Heart left ventricle (tissue), 16 donors: ENCODE measurements at regions not wholly inside any gene's neighbourhood (a gene's known extent, or its start where the extent isn't known, plus 50 kb on each side); places are given as distances from the start of the nearest gene placed in this dataset.

Experiments used
- ATAC-seq, 4 donors: fragments of 200-7000 bp; cut with Tn5 transposase; one replicate each; pipeline ENCODE4 v1.9.1; 2020 to 2022; ENCODE audit warnings: moderate library complexity in 4 of 4, mild to moderate bottlenecking in 3 of 4, moderate number of reproducible peaks in 1 of 4
- DNase-seq, 5 donors: peaks; one replicate each; pipeline ENCODE4 v3.0.0-alpha.2; 2020
- H3K27ac ChIP-seq, 12 donors: fragments of 200-600 bp; sonication (generic) in 4 of 12; one replicate each; pipeline versions ENCODE4 v1.5.0 to v1.8.0; 2016 to 2022; ENCODE audit warnings: mild to moderate bottlenecking in 2 of 12
- H3K27me3 ChIP-seq, 9 donors: fragments of 200-600 bp; sonication (generic) in 2 of 9; one replicate each; pipeline versions ENCODE4 v1.5.1 to v1.8.0; 2016 to 2022; ENCODE audit warnings: mild to moderate bottlenecking in 3 of 9
- H3K36me3 ChIP-seq, 9 donors: fragments of 200-600 bp; sonication (generic) in 2 of 9; one replicate each; pipeline versions ENCODE4 v1.5.0 to v1.8.0; 2018 to 2022; ENCODE audit warnings: mild to moderate bottlenecking in 2 of 9
- H3K4me1 ChIP-seq, 12 donors: fragments of 200-600 bp; sonication (generic) in 4 of 12; one replicate each; pipeline versions ENCODE4 v1.5.0 to v1.8.0; 2016 to 2022; ENCODE audit warnings: mild to moderate bottlenecking in 3 of 12
- H3K4me3 ChIP-seq, 12 donors: fragments of 200-600 bp; sonication (generic) in 4 of 12; one replicate each; pipeline versions ENCODE4 v1.5.0 to v1.8.0; 2017 to 2022; ENCODE audit warnings: mild to moderate bottlenecking in 9 of 12, moderate library complexity in 4 of 12
- H3K9me3 ChIP-seq, 12 donors: fragments of 200-600 bp; sonication (generic) in 4 of 12; one replicate each; pipeline versions ENCODE4 v1.5.0 to v1.8.0; 2016 to 2022; ENCODE audit warnings: mild to moderate bottlenecking in 1 of 12
- CTCF ChIP-seq, 12 donors: fragments of 200-600 bp; sonication (generic) in 4 of 12; IDR thresholded peaks; one replicate each; pipeline versions ENCODE4 v1.5.0 to v1.8.0; 2018 to 2022; ENCODE audit warnings: antibody characterized with exemption in 12 of 12, mild to moderate bottlenecking in 5 of 12
- POLR2A ChIP-seq, 2 donors: fragments of 450-650 bp; IDR thresholded peaks; one replicate each; pipeline ENCODE4 v1.6.1; 2017; ENCODE audit warnings: antibody characterized with exemption in 2 of 2, mild to moderate bottlenecking in 2 of 2, moderate library complexity in 2 of 2
- WGBS, 4 donors: extraction: QIAGEN DNeasy Blood & Tissue Kit in 2 of 4; methylation state at CpG; one replicate each; pipeline versions ENCODE4 v1.1.5 to v1.1.7; 2013 to 2018; 5-methylcytosine and 5-hydroxymethylcytosine counted together
- intact Hi-C, 10 donors: fragments of 100-400 bp; cut with DNase I; formaldehyde crosslinking; loops; one replicate each; pipeline versions ENCODE4 v1.11.1 to v1.14.2; 2022
- donor health status: ischemic (EF 13 %, LVEDD 7.1; RV severe dilation, severe dysfunction).
- donor health status: healthy with polysubstance abuse.
- donor health status: DM: no; HTN: yes; CAD: no.
- donor health status: DM: no; HTN: no; CAD: no.
- donor health status: ischemic (EF 25% LVEDD 6.9; RV normal size, moderate dysfunction).
- donor health status: ischemic (EF 25% LVEDD 5.7; RV mildly dilated, moderate dysfunction).
- donor health status: healthy.
- donor health status: DM: yes; HTN: yes; CAD: no.
- donor health status: ischemic (EF 35%, LVEDD 5.7; RV mildly dilated, moderate dysfunction).
- donor health status: nonischemic (EF 11% LVEDD 7.7; RV severe dilation, severe dysfunction).
- donor health status: DM: yes; HTN: yes; CAD: no.
- donor health status: PGD.
- donor health status: ischemic (EF 29% LVEDD 5.4; RV normal size, mild dysfunction).
- donor health status: nonischemic (EF 23%, LVEDD 6.1; RV moderate dilation, normal function).

DNA sequence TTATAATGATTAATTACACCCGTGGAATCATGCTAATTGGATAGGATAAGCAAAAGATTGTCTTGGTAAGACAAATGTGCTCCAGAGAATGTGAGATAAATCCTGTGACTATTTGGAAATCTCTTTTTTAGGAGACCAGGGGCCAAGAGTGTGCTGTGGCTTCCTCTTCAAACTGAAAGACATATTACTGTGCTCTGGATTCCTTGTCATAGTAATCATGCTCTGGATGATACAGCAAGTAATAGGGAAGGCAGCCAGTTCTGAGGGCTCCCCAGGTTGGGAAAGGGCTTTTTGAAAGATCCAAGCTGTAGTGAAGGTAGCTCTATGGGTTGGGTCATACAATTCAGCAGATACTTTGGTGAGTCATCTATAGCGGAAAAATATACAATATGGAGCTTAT, 600.5 kb downstream of the PCDH18 start:
- intact Hi-C loops = no loop called here
- Histone ChIP-seq H3K4me3 (no peak overlapping the region), H3K27ac (no peak overlapping the region), H3K36me3 (no peaks in the 10 kb centered on the region), H3K27me3 (no peaks in the 10 kb centered on the region), H3K9me3 (no peaks in the 10 kb centered on the region), H3K4me1 (no peaks in the 10 kb centered on the region)
- WGBS, 4 donors = 67 to 83% (median 77%) methylated on average over 2 of the region's 2 CpGs
- ATAC-seq = no peak
- TF ChIP-seq POLR2A (IDR thresholded peaks at IDR 0.05) = no peak
- TF ChIP-seq CTCF (IDR thresholded peaks at IDR 0.05) = no peak
- DNase-seq = no peak

DNA sequence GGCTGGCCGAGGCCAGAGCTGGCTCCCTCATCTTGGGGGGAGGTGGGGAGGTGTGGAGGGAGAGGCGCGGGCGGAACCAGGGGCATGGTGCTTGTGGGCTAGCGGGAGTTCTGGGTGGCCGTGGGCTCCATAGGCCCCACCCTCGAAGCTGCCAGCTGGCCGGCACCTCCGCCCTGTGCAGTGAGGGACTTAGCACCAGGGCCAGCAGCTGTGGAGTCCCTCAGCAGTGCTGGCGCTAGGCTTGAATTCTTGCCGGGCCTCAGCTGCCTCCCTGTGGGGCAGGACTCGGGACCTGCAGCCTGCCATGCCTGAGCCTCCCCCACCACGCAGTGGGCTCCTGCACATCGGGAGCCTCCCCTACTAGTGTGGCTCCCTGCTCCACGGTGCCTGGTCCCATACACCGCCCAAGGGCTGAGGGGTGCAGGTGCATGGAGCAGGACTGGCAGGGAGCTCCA, 603.3 kb downstream of the PCDH18 start:
- 89 to 93% (median 92%) methylated on average over 6 to 16 of the region's 16 CpGs for WGBS, 4 donors
- intact Hi-C loops = no loop called here
- Histone ChIP-seq H3K4me3 (no peak overlapping the region), H3K27me3 (no peaks in the 10 kb centered on the region), H3K9me3 (no peaks in the 10 kb centered on the region), H3K27ac (no peak overlapping the region), H3K36me3 (no peaks in the 10 kb centered on the region), H3K4me1 (no peaks in the 10 kb centered on the region)
- TF ChIP-seq POLR2A (IDR thresholded peaks at IDR 0.05) (no peak), CTCF (IDR thresholded peaks at IDR 0.05) (no peak)
- DNase-seq (no peak), ATAC-seq (peak in 1 of 4 donors; percentile 18)

GRCh38 chr4:136927172-136927571, 605.1 kb downstream of the PCDH18 start:
- DNase-seq = no peak

GRCh38 chr4:136925203-136925602, 607.1 kb downstream of the PCDH18 start:
- H3K4me1 ChIP-seq = no peaks in the 10 kb centered on the region
- H3K36me3 ChIP-seq = no peaks in the 10 kb centered on the region
- TF ChIP-seq POLR2A (IDR thresholded peaks at IDR 0.05) (no peak), CTCF (IDR thresholded peaks at IDR 0.05) (no peak)
- no peak for DNase-seq
- no peak for ATAC-seq
- H3K27me3 ChIP-seq = no peaks in the 10 kb centered on the region
- H3K9me3 ChIP-seq = no peaks in the 10 kb centered on the region
- intact Hi-C loops = no loop called here
- 78 to 92% (median 89%) methylated on average over 1 of the region's 1 CpG for WGBS, 4 donors
- no peak overlapping the region for H3K4me3 ChIP-seq
- no peak overlapping the region for H3K27ac ChIP-seq

More at GRCh38 chr4:136927172-136927571, 605.1 kb downstream of the PCDH18 start:
- intact Hi-C loops = no loop called here
- no peak overlapping the region for H3K4me3 ChIP-seq
- TF ChIP-seq POLR2A (IDR thresholded peaks at IDR 0.05) (no peak), CTCF (IDR thresholded peaks at IDR 0.05) (no peak)
- ATAC-seq = no peak
- H3K27ac ChIP-seq = no peak overlapping the region
- no peaks in the 10 kb centered on the region for H3K9me3 ChIP-seq
- H3K27me3 ChIP-seq = no peaks in the 10 kb centered on the region
- no peaks in the 10 kb centered on the region for H3K4me1 ChIP-seq
- H3K36me3 ChIP-seq = no peaks in the 10 kb centered on the region
